K562 (cell line): ENCODE measurements at regions not wholly inside any gene's neighbourhood (a gene's known extent, or its start where the extent isn't known, plus 50 kb on each side); places are given as distances from the start of the nearest gene placed in this dataset.

Experiments
- ATAC-seq: fragments of 200-7000 bp; cut with Tn5 transposase; 3 replicates; pipeline ENCODE4 v1.9.1; 2020; ENCODE audit warnings: moderate library complexity
- BruUV-seq: library from RNA; stranded (reverse); fragments of 400-500 nt; replicated peaks from 2 replicates; lab custom pipeline; 2021; lab: Mats Ljungman, UMichigan
- CTCF ChIA-PET: fragments of 300-600 bp; formaldehyde crosslinking; extraction: SDS; loops from one replicate; lab custom pipeline; 2021; ENCODE audit warnings: low intra/inter-chr PET ratio; lab: Yijun Ruan, JAX
- POLR2A ChIA-PET: fragments of 300-600, 350-650 bp; sonication (Branson Sonifier 250); formaldehyde crosslinking; extraction: SDS; loops from one replicate; lab custom pipeline; 2021; ENCODE audit warnings: antibody characterized with exemption, inconsistent platforms; lab: Yijun Ruan, JAX
- DNase-seq, 4 experiments: peaks; one replicate each; pipeline versions ENCODE4 v3.0.0 to v3.0.0-alpha.2; 2011 to 2018; ENCODE audit warnings: low spot score in 3 of 4, mixed read lengths in 3 of 4; ENCODE audit errors: extremely low read depth in 1 of 4
- FAIRE-seq: peaks from 2 replicates; lab custom pipeline; 2011; peaks lifted over from hg19 to GRCh38; lab: Jason Lieb, UNC
- H2AFZ ChIP-seq: 2 replicates; pipeline ENCODE4 v1.6.0; 2011; ENCODE audit warnings: low read depth, low read length, control low read depth, inconsistent platforms
- H3K27ac ChIP-seq: fragments of 200-600 bp; 3 replicates; pipeline ENCODE4 v1.8.0; 2011; ENCODE audit warnings: low read depth, mild to moderate bottlenecking, control low read depth, inconsistent platforms, low read length, moderate library complexity, mixed read lengths; ENCODE audit errors: extremely low read depth
- H3K27me3 ChIP-seq, 2 experiments: fragments of 300-600 bp in 1 of 2; 2 replicates in 1 of 2; 3 replicates in 1 of 2; pipeline versions ENCODE4 v1.6.0 to v1.8.0; 2011; ENCODE audit warnings: inconsistent platforms in 2 of 2, low read length in 2 of 2, mild to moderate bottlenecking in 1 of 2, mixed read lengths in 1 of 2, moderate library complexity in 1 of 2; ENCODE audit not compliant: control insufficient read depth in 2 of 2, insufficient read depth in 2 of 2
- H3K36me3 ChIP-seq: fragments of 300-600 bp; 3 replicates; pipeline ENCODE4 v1.8.0; 2011; ENCODE audit warnings: mild to moderate bottlenecking, low read length, inconsistent platforms; ENCODE audit not compliant: control insufficient read depth, insufficient read depth
- H3K4me1 ChIP-seq, 2 experiments: fragments of 200-600 bp in 1 of 2; replicated peaks in 1 of 2; 2 replicates in 1 of 2; 3 replicates in 1 of 2; pipeline versions ENCODE4 v1.5.1 to v1.8.0; 2011; ENCODE audit warnings: inconsistent platforms in 2 of 2, low read length in 2 of 2, mild to moderate bottlenecking in 1 of 2, mixed read lengths in 1 of 2, moderate library complexity in 1 of 2; ENCODE audit not compliant: control insufficient read depth in 2 of 2, insufficient read depth in 2 of 2
- H3K4me2 ChIP-seq: 2 replicates; pipeline ENCODE4 v1.6.1; 2011; ENCODE audit warnings: low read length, control low read depth, inconsistent platforms, mixed read lengths; ENCODE audit not compliant: insufficient read depth
- H3K4me3 ChIP-seq: fragments of 200-600 bp; sonication (generic), shearing (Covaris generic); 2 replicates; pipeline ENCODE4 v1.5.1; 2016; ENCODE audit warnings: control low read depth, inconsistent platforms
- H3K79me2 ChIP-seq: fragments of 200-600 bp; 3 replicates; pipeline ENCODE4 v1.8.0; 2011; ENCODE audit warnings: low read length, inconsistent platforms; ENCODE audit not compliant: control insufficient read depth, insufficient read depth
- H3K9ac ChIP-seq, 2 experiments: 2 replicates each; pipeline versions ENCODE4 v1.6.0 to v1.6.1; 2011; ENCODE audit warnings: low read depth in 2 of 2, low read length in 2 of 2, control low read depth in 1 of 2, inconsistent platforms in 1 of 2, mild to moderate bottlenecking in 1 of 2, mixed read lengths in 1 of 2; ENCODE audit not compliant: insufficient read depth in 1 of 2
- H3K9me1 ChIP-seq: one replicate; pipeline ENCODE4 v1.6.0; 2011; ENCODE audit warnings: inconsistent platforms, mild to moderate bottlenecking, low read length, moderate library complexity; ENCODE audit not compliant: control insufficient read depth, insufficient read depth
- H3K9me3 ChIP-seq: replicated peaks from 2 replicates; pipeline ENCODE4 v1.5.1; 2011; ENCODE audit warnings: low read depth, low read length, inconsistent platforms; ENCODE audit not compliant: control insufficient read depth, insufficient read depth
- H4K20me1 ChIP-seq: replicated peaks from 2 replicates; pipeline ENCODE4 v1.6.1; 2011; ENCODE audit warnings: low read length, inconsistent platforms, mixed read lengths; ENCODE audit not compliant: control insufficient read depth, insufficient read depth
- BRD4 ChIP-seq: fragments of 200-600 bp; sonication (generic); IDR thresholded peaks from 2 replicates; pipeline ENCODE4 v1.6.1; 2017; ENCODE audit warnings: inconsistent platforms
- CSDE1 ChIP-seq, 2 experiments: fragments of 450-650 bp; IDR thresholded peaks; 2 replicates each; pipeline ENCODE4 v1.6.1; 2016; ENCODE audit warnings: mild to moderate bottlenecking in 1 of 2
- DPF2 ChIP-seq: fragments of 450-650 bp; IDR thresholded peaks from 2 replicates; pipeline ENCODE4 v1.6.1; 2016
- FOS ChIP-seq: IDR thresholded peaks from 3 replicates; pipeline ENCODE4 v1.6.1; 2011; ENCODE audit not compliant: insufficient read length; ENCODE audit errors: extremely low read depth
- HNRNPH1 ChIP-seq: fragments of 200-400 bp; formaldehyde crosslinking; optimal IDR thresholded peaks from 2 replicates; pipeline ENCODE3; 2017; ENCODE audit warnings: low read depth, mild to moderate bottlenecking, low read length, moderate library complexity
- MCM2 ChIP-seq: fragments of 450-650 bp; IDR thresholded peaks from 2 replicates; pipeline ENCODE4 v1.6.1; 2017; ENCODE audit warnings: low read depth, mild to moderate bottlenecking
- MED1 ChIP-seq: sonication (generic); formaldehyde crosslinking; IDR thresholded peaks from 2 replicates; pipeline ENCODE4 v1.8.1; 2023; ENCODE audit warnings: missing genetic modification reagents, borderline replicate concordance
- PHB2 ChIP-seq: fragments of 450-650 bp; IDR thresholded peaks from 2 replicates; pipeline ENCODE4 v1.6.1; 2017; ENCODE audit warnings: low read depth
- RBM25 ChIP-seq: fragments of 200-400 bp; formaldehyde crosslinking; IDR thresholded peaks from 2 replicates; pipeline ENCODE4 v1.6.1; 2018; ENCODE audit warnings: low read length, low read depth, moderate library complexity; ENCODE audit not compliant: severe bottlenecking
- RUNX1 ChIP-seq: sonication (generic); IDR thresholded peaks from 2 replicates; pipeline ENCODE4 v1.6.1; 2016; ENCODE audit warnings: antibody characterized with exemption, low read depth
- WGBS: fragments of 100-300 bp; shearing (Covaris generic); methylation state at CpG from one replicate; pipeline ENCODE4 v1.1.6; 2016; ENCODE audit warnings: low coverage, mixed read lengths; ENCODE audit not compliant: insufficient coverage; ENCODE audit errors: missing lambda C conversion rate; 5-methylcytosine and 5-hydroxymethylcytosine counted together
- in situ Hi-C: fragments of 300-500 bp; cut with MboI; formaldehyde crosslinking; loops from 4 replicates; pipeline ENCODE4 v1.15.0; 2018; ENCODE audit warnings: inconsistent platforms, mixed read lengths
- intact Hi-C: fragments of 100-400 bp; cut with micrococcal nuclease; formaldehyde crosslinking; loops from 2 replicates; pipeline ENCODE4 v1.14.2; 2022
- TF ChIP-seq, protein P1 (sequence below): IDR thresholded peaks from 2 replicates; pipeline ENCODE4 v1.6.1; 2016; ENCODE audit warnings: missing genetic modification characterization, missing compliant biosample characterization
- TF ChIP-seq, protein P2 (sequence below): sonication (generic); formaldehyde crosslinking; IDR thresholded peaks from 2 replicates; pipeline ENCODE4 v1.8.0; 2022; ENCODE audit warnings: missing genetic modification reagents, mild to moderate bottlenecking, moderate library complexity, borderline replicate concordance
- TF ChIP-seq, protein P3 (sequence below): fragments of 250-450 bp; sonication (Bioruptor Pico); IDR thresholded peaks from 2 replicates; pipeline ENCODE4 v1.5.0; 2020; ENCODE audit warnings: mild to moderate bottlenecking, borderline replicate concordance

DNA sequence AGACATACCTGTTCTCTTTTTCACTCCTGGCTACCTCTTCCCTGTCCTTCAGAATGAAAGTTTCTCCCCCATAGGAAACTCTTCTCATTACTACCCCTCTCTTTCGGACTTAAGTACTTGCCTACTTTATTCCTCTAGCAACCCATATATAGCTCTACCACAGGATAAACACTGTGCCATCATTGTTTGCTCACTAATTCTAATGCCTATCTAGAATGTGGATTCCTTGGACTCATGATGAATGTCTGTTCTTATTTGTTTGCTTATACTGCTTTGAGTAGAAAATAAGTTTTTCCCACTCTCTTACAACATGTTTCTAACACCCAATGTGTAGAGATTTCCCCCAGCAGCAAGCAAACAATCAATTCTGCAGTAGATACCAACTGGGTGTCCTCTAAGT lies 1094.9 kb downstream of the SLC6A15 start:
- Histone ChIP-seq H3K9ac (no peak overlapping the region), H2AFZ (no peak overlapping the region), H3K27ac (no peak overlapping the region), H3K4me1 (no peaks in the 10 kb centered on the region), H3K79me2 (no peaks in the 10 kb centered on the region), H3K27me3 (no peaks in the 10 kb centered on the region), H3K36me3 (no peaks in the 10 kb centered on the region), H3K4me3 (no peak overlapping the region), H3K9me3 (no peaks in the 10 kb centered on the region), H3K9me1 (no peaks in the 10 kb centered on the region), H3K4me2 (no peak overlapping the region), H4K20me1 (no peaks in the 10 kb centered on the region)
- in situ Hi-C loops (no loop called here), intact Hi-C loops (no loop called here)
- WGBS = 0% methylated on average over 1 of the region's 1 CpG
- DNase-seq (no peak), ATAC-seq (no peak), FAIRE-seq (no peak)
- ChIA-PET CTCF (no interaction called here), POLR2A (no interaction called here)
- no TSS peak for BruUV-seq
- TF ChIP-seq BRD4 (no peak), CSDE1 (IDR thresholded peaks at IDR 0.05) (no peak), MCM2 (no peak), RBM25 (no peak), DPF2 (no peak), MED1 (CRISPR knock-in tag) (no peak), FOS (no peak), PHB2 (no peak), RUNX1 (no peak), HNRNPH1 (no peak)
- TF ChIP-seq, protein P1, sequence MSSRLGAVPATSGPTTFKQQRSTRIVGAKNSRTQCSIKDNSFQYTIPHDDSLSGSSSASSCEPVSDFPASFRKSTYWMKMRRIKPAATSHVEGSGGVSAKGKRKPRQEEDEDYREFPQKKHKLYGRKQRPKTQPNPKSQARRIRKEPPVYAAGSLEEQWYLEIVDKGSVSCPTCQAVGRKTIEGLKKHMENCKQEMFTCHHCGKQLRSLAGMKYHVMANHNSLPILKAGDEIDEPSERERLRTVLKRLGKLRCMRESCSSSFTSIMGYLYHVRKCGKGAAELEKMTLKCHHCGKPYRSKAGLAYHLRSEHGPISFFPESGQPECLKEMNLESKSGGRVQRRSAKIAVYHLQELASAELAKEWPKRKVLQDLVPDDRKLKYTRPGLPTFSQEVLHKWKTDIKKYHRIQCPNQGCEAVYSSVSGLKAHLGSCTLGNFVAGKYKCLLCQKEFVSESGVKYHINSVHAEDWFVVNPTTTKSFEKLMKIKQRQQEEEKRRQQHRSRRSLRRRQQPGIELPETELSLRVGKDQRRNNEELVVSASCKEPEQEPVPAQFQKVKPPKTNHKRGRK = no peak
- TF ChIP-seq, protein P2, sequence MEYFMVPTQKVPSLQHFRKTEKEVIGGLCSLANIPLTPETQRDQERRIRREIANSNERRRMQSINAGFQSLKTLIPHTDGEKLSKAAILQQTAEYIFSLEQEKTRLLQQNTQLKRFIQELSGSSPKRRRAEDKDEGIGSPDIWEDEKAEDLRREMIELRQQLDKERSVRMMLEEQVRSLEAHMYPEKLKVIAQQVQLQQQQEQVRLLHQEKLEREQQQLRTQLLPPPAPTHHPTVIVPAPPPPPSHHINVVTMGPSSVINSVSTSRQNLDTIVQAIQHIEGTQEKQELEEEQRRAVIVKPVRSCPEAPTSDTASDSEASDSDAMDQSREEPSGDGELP = no peak
- TF ChIP-seq, protein P3, sequence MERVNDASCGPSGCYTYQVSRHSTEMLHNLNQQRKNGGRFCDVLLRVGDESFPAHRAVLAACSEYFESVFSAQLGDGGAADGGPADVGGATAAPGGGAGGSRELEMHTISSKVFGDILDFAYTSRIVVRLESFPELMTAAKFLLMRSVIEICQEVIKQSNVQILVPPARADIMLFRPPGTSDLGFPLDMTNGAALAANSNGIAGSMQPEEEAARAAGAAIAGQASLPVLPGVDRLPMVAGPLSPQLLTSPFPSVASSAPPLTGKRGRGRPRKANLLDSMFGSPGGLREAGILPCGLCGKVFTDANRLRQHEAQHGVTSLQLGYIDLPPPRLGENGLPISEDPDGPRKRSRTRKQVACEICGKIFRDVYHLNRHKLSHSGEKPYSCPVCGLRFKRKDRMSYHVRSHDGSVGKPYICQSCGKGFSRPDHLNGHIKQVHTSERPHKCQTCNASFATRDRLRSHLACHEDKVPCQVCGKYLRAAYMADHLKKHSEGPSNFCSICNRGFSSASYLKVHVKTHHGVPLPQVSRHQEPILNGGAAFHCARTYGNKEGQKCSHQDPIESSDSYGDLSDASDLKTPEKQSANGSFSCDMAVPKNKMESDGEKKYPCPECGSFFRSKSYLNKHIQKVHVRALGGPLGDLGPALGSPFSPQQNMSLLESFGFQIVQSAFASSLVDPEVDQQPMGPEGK (CRISPR knock-in tag) = no peak
- TF ChIP-seq, all 486 proteins: peak for 0
